Stimulated activated naive CD8-positive, alpha-beta T cell treated with anti-CD3 and anti-CD28 coated beads, Interleukin-15, Interleukin-2, amounts not matched to agents 100 ng/mL and 50 ng/mL, for 24 hours (primary cell): ENCODE measurements at regions not wholly inside any gene's neighbourhood (a gene's known extent, or its start where the extent isn't known, plus 50 kb on each side); places are given as distances from the start of the nearest gene placed in this dataset.
"Not testable (repeated sequence)": the region's sequence is repeated elsewhere in the genome, so short reads cannot be mapped to it uniquely, and the experiment has no call there.

ENCODE experiments used
- H3K27ac Mint-ChIP-seq: one replicate; pipeline ENCODE4 v1.8.0; 2021; ENCODE audit warnings: mild to moderate bottlenecking, mixed read lengths
- H3K27me3 Mint-ChIP-seq: one replicate; pipeline ENCODE4 v1.8.0; 2021; ENCODE audit warnings: mixed read lengths
- H3K36me3 Mint-ChIP-seq: one replicate; pipeline ENCODE4 v1.8.0; 2021; ENCODE audit warnings: low read depth, mixed read lengths
- H3K4me1 Mint-ChIP-seq: one replicate; pipeline ENCODE4 v1.8.0; 2021; ENCODE audit warnings: low read depth, mixed read lengths
- H3K4me3 Mint-ChIP-seq: one replicate; pipeline ENCODE4 v1.8.0; 2021; ENCODE audit warnings: mild to moderate bottlenecking, mixed read lengths
- H3K9me3 Mint-ChIP-seq: one replicate; pipeline ENCODE4 v1.8.0; 2021; ENCODE audit warnings: mixed read lengths

GRCh38 chr4:31175242-31175910, 455.2 kb downstream of the PCDH7 start:
- Mint-ChIP-seq H3K9me3 (no peaks in the 10 kb centered on the region), H3K27me3 (no peaks in the 10 kb centered on the region), H3K27ac (no peak overlapping the region), H3K36me3 (no peaks in the 10 kb centered on the region), H3K4me1 (no peaks in the 10 kb centered on the region), H3K4me3 (no peak overlapping the region)

GRCh38 chr4:31183256-31183655, 463.1 kb downstream of the PCDH7 start:
- H3K4me3 Mint-ChIP-seq = no peak overlapping the region
- peaks cover 12% of the 10 kb centered on the region for H3K9me3 Mint-ChIP-seq
- H3K36me3 Mint-ChIP-seq = no peaks in the 10 kb centered on the region
- no peaks in the 10 kb centered on the region for H3K27me3 Mint-ChIP-seq
- no peak overlapping the region for H3K27ac Mint-ChIP-seq
- H3K4me1 Mint-ChIP-seq = no peaks in the 10 kb centered on the region

- peaks cover 12% of the 10 kb centered on the region for H3K9me3 Mint-ChIP-seq
- no peaks in the 10 kb centered on the region for H3K27me3 Mint-ChIP-seq
- H3K27ac Mint-ChIP-seq = no peak overlapping the region
- H3K36me3 Mint-ChIP-seq = no peaks in the 10 kb centered on the region
- no peak overlapping the region for H3K4me3 Mint-ChIP-seq
- no peaks in the 10 kb centered on the region for H3K4me1 Mint-ChIP-seq
Observed at GRCh38 chr4:31185014-31185585, 464.9 kb downstream of the PCDH7 start.

- Mint-ChIP-seq H3K27ac (no peak overlapping the region), H3K36me3 (no peaks in the 10 kb centered on the region), H3K4me3 (no peak overlapping the region), H3K27me3 (no peaks in the 10 kb centered on the region), H3K4me1 (no peaks in the 10 kb centered on the region), H3K9me3 (peaks cover 15% of the 10 kb centered on the region)
Observed at GRCh38 chr4:31187979-31188378, 467.8 kb downstream of the PCDH7 start.

GRCh38 chr4:31189938-31190337, 469.8 kb downstream of the PCDH7 start:
- H3K36me3 Mint-ChIP-seq = no peaks in the 10 kb centered on the region
- no peaks in the 10 kb centered on the region for H3K4me1 Mint-ChIP-seq
- no peak overlapping the region for H3K27ac Mint-ChIP-seq
- peaks cover 10% of the 10 kb centered on the region for H3K9me3 Mint-ChIP-seq
- H3K27me3 Mint-ChIP-seq = no peaks in the 10 kb centered on the region
- no peak overlapping the region for H3K4me3 Mint-ChIP-seq

- no peaks in the 10 kb centered on the region for H3K36me3 Mint-ChIP-seq
- no peaks in the 10 kb centered on the region for H3K4me1 Mint-ChIP-seq
- H3K9me3 Mint-ChIP-seq = peaks cover 10% of the 10 kb centered on the region
- no peak overlapping the region for H3K27ac Mint-ChIP-seq
- no peaks in the 10 kb centered on the region for H3K27me3 Mint-ChIP-seq
- no peak overlapping the region for H3K4me3 Mint-ChIP-seq
Observed at GRCh38 chr4:31190671-31191070, 470.5 kb downstream of the PCDH7 start.

- Mint-ChIP-seq H3K4me3 (no peak overlapping the region), H3K36me3 (no peaks in the 10 kb centered on the region), H3K9me3 (peaks cover 12% of the 10 kb centered on the region), H3K27ac (no peak overlapping the region), H3K27me3 (no peaks in the 10 kb centered on the region), H3K4me1 (no peaks in the 10 kb centered on the region)
Observed at GRCh38 chr4:31192341-31192740, 472.2 kb downstream of the PCDH7 start.

- Mint-ChIP-seq H3K27me3 (no peaks in the 10 kb centered on the region), H3K27ac (no peak overlapping the region), H3K4me1 (no peaks in the 10 kb centered on the region), H3K4me3 (no peak overlapping the region), H3K9me3 (peaks cover 16% of the 10 kb centered on the region), H3K36me3 (no peaks in the 10 kb centered on the region)
Observed at GRCh38 chr4:31193521-31193920, 473.4 kb downstream of the PCDH7 start.

GRCh38 chr4:31194823-31195222, 474.7 kb downstream of the PCDH7 start:
- no peaks in the 10 kb centered on the region for H3K27me3 Mint-ChIP-seq

GRCh38 chr4:31199644-31200043, 479.5 kb downstream of the PCDH7 start:
- H3K9me3 Mint-ChIP-seq = peaks cover 25% of the 10 kb centered on the region
- H3K27ac Mint-ChIP-seq = no peak overlapping the region
- no peaks in the 10 kb centered on the region for H3K27me3 Mint-ChIP-seq

More at GRCh38 chr4:31194823-31195222, 474.7 kb downstream of the PCDH7 start:
- peaks cover 20% of the 10 kb centered on the region for H3K9me3 Mint-ChIP-seq
- H3K4me1 Mint-ChIP-seq = no peaks in the 10 kb centered on the region
- H3K4me3 Mint-ChIP-seq = no peak overlapping the region
- no peaks in the 10 kb centered on the region for H3K36me3 Mint-ChIP-seq
- no peak overlapping the region for H3K27ac Mint-ChIP-seq

GRCh38 chr4:31202054-31202453, 481.9 kb downstream of the PCDH7 start:
- H3K4me3 Mint-ChIP-seq, H3K36me3 Mint-ChIP-seq, H3K27ac Mint-ChIP-seq, H3K4me1 Mint-ChIP-seq, H3K27me3 Mint-ChIP-seq: not testable (repeated sequence)
- peaks cover 19% of the 10 kb centered on the region for H3K9me3 Mint-ChIP-seq

More at GRCh38 chr4:31199644-31200043, 479.5 kb downstream of the PCDH7 start:
- Mint-ChIP-seq H3K4me3 (no peak overlapping the region), H3K36me3 (no peaks in the 10 kb centered on the region), H3K4me1 (no peaks in the 10 kb centered on the region)

- H3K27me3 Mint-ChIP-seq = no peaks in the 10 kb centered on the region
- peaks cover 10% of the 10 kb centered on the region for H3K9me3 Mint-ChIP-seq
Observed at GRCh38 chr4:31204874-31205273, 484.7 kb downstream of the PCDH7 start.

GRCh38 chr4:31220921-31221320, 500.8 kb downstream of the PCDH7 start:
- H3K27ac Mint-ChIP-seq = no peak overlapping the region
- H3K9me3 Mint-ChIP-seq = peaks cover 4% of the 10 kb centered on the region
- H3K4me1 Mint-ChIP-seq = no peaks in the 10 kb centered on the region
- no peaks in the 10 kb centered on the region for H3K27me3 Mint-ChIP-seq
- no peak overlapping the region for H3K4me3 Mint-ChIP-seq
- no peaks in the 10 kb centered on the region for H3K36me3 Mint-ChIP-seq

More at GRCh38 chr4:31204874-31205273, 484.7 kb downstream of the PCDH7 start:
- no peak overlapping the region for H3K4me3 Mint-ChIP-seq
- no peaks in the 10 kb centered on the region for H3K36me3 Mint-ChIP-seq
- H3K27ac Mint-ChIP-seq = no peak overlapping the region
- H3K4me1 Mint-ChIP-seq = no peaks in the 10 kb centered on the region

- H3K4me1 Mint-ChIP-seq = no peaks in the 10 kb centered on the region
Observed at GRCh38 chr4:31228068-31228467, 507.9 kb downstream of the PCDH7 start.

GRCh38 chr4:31230594-31230993, 510.4 kb downstream of the PCDH7 start:
- no peaks in the 10 kb centered on the region for H3K4me1 Mint-ChIP-seq
- no peak overlapping the region for H3K27ac Mint-ChIP-seq
- H3K9me3 Mint-ChIP-seq = peaks cover 3% of the 10 kb centered on the region
- no peaks in the 10 kb centered on the region for H3K27me3 Mint-ChIP-seq
- no peak overlapping the region for H3K4me3 Mint-ChIP-seq
- H3K36me3 Mint-ChIP-seq = no peaks in the 10 kb centered on the region

More at GRCh38 chr4:31228068-31228467, 507.9 kb downstream of the PCDH7 start:
- no peak overlapping the region for H3K27ac Mint-ChIP-seq
- H3K36me3 Mint-ChIP-seq = no peaks in the 10 kb centered on the region
- no peak overlapping the region for H3K4me3 Mint-ChIP-seq
- H3K27me3 Mint-ChIP-seq = no peaks in the 10 kb centered on the region
- H3K9me3 Mint-ChIP-seq = peaks cover 3% of the 10 kb centered on the region

- peaks cover 5% of the 10 kb centered on the region for H3K9me3 Mint-ChIP-seq
- H3K4me1 Mint-ChIP-seq = no peaks in the 10 kb centered on the region
- H3K36me3 Mint-ChIP-seq = no peaks in the 10 kb centered on the region
- H3K4me3 Mint-ChIP-seq = no peak overlapping the region
- no peaks in the 10 kb centered on the region for H3K27me3 Mint-ChIP-seq
- no peak overlapping the region for H3K27ac Mint-ChIP-seq
Observed at GRCh38 chr4:31234494-31234893, 514.3 kb downstream of the PCDH7 start.
